Adipocyte (in vitro differentiated cells): ENCODE measurements at regions not wholly inside any gene's neighbourhood (a gene's known extent, or its start where the extent isn't known, plus 50 kb on each side); places are given as distances from the start of the nearest gene placed in this dataset.

Experiments used
- DNase-seq: peaks from one replicate; pipeline ENCODE4 v3.0.0-alpha.2; 2015; ENCODE audit warnings: low read depth
- H3K27me3 ChIP-seq: replicated peaks from 2 replicates; pipeline ENCODE4 v1.7.0; 2013; ENCODE audit warnings: mild to moderate bottlenecking, low read length, moderate library complexity; ENCODE audit not compliant: control insufficient read depth, insufficient read depth
- H3K36me3 ChIP-seq: 2 replicates; pipeline ENCODE4 v1.7.0; 2013; ENCODE audit warnings: low read length, mild to moderate bottlenecking, moderate library complexity; ENCODE audit not compliant: control insufficient read depth, insufficient read depth, severe bottlenecking
- H3K4me1 ChIP-seq: 2 replicates; pipeline ENCODE4 v1.7.0; 2013; ENCODE audit warnings: mild to moderate bottlenecking, low read length, moderate library complexity; ENCODE audit not compliant: control insufficient read depth, insufficient read depth
- H3K4me3 ChIP-seq: 2 replicates; pipeline ENCODE4 v1.7.0; 2013; ENCODE audit warnings: mild to moderate bottlenecking, low read length, moderate library complexity
- H3K9ac ChIP-seq: 2 replicates; pipeline ENCODE4 v1.7.0; 2013; ENCODE audit warnings: mild to moderate bottlenecking, low read length, moderate library complexity
- H3K9me3 ChIP-seq: 2 replicates; pipeline ENCODE4 v1.7.0; 2013; ENCODE audit warnings: mild to moderate bottlenecking, low read length, moderate library complexity; ENCODE audit not compliant: control insufficient read depth

DNA sequence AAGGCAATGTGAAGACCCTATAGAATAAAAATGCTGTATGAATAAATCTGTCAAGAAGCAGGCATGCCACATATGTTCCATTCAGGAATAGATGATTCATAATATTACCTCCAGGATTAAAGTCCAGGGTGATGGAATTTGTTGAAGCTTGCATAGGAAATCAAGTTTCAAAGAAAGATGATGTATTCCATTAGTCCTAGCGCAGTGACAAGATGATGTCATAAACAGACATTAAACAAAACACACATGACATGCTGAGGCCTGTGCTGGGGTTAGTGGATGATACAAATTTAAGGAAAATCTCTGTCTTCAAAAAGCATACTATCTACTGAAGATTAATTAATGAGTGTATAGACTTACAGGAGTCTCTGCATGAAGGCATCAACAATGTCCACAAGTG, 1025.2 kb downstream of the CDH11 start:
- no peaks in the 10 kb centered on the region for H3K36me3 ChIP-seq
- no peaks in the 10 kb centered on the region for H3K27me3 ChIP-seq
- H3K9ac ChIP-seq = no peak overlapping the region
- H3K9me3 ChIP-seq = peaks cover 17% of the 10 kb centered on the region
- H3K4me3 ChIP-seq = no peak overlapping the region
- DNase-seq = no peak
- H3K4me1 ChIP-seq = peaks cover 11% of the 10 kb centered on the region

DNA sequence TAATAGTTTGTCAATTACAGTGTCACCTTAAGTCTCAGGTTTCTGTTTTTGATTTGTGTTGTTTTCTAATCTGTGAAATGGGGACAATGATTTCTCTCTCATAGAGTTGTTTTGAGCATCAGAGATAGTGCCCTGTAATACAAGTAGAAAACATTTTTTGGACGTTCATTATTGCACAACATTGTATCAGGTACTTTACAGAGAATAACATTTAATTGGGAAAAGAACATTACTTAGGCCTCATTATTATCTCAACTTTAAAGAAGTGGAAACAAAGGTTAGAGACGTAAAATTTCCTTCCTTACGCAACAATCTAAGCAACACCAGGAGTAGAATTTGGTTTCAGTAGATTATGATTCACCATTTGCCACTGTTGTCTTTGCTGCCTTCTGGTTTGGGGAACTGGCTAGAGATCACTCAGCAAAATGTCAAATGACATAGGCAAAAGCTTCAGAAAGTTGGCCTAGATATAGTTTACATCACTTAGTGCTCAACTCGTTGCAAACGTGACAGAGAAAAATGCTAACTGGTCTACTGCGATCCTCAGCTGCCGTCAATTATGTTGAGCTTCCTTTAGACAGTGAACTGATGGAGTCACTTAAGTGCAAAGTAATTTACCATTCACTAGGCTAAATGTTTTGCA, 1026.8 kb downstream of the CDH11 start:
- no peaks in the 10 kb centered on the region for H3K36me3 ChIP-seq
- peaks cover 11% of the 10 kb centered on the region for H3K4me1 ChIP-seq
- no peaks in the 10 kb centered on the region for H3K27me3 ChIP-seq
- no peak overlapping the region for H3K4me3 ChIP-seq
- DNase-seq = no peak
- no peak overlapping the region for H3K9ac ChIP-seq
- H3K9me3 ChIP-seq = peaks cover 17% of the 10 kb centered on the region

DNA sequence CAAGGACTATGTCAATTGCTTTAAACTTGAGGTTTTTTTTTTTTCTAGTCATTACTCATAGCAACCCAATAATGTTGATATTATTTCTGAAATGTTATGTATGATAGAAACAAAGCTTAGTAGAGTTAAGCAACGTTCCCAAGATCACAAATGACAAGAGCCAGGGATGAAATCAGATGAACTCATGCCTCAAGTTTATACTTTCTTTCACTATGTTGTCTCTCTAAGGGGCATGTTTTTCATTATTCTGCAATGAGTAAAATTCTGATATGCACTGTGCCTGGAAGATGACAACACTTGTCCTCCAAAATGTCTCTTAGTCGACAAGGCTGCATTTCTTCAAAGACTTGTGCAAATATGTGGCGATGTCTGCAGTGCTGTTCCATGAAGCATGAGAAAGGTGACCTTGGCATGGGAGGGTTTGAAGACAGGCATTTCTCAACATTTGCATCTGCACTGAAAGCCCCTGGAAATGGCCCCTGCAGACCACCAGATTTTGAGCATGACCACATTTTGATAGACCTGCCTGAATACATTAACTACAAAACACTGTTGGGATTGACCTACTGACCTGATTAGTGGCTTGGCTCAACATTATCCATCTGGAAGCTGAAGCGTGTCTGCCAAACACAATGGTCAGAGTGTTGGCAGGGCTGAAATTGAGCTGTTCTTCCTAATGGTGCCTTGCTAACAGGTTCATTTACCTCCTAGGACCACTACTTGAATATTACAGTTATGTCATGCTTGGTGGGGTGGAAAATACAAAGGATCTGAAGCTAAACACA, 1027.5 kb downstream of the CDH11 start:
- no peak overlapping the region for H3K4me3 ChIP-seq
- H3K9ac ChIP-seq = no peak overlapping the region
- no peaks in the 10 kb centered on the region for H3K36me3 ChIP-seq
- no peaks in the 10 kb centered on the region for H3K27me3 ChIP-seq
- peak; percentile 41 for DNase-seq
- peaks cover 17% of the 10 kb centered on the region for H3K9me3 ChIP-seq
- peaks cover 11% of the 10 kb centered on the region for H3K4me1 ChIP-seq

DNA sequence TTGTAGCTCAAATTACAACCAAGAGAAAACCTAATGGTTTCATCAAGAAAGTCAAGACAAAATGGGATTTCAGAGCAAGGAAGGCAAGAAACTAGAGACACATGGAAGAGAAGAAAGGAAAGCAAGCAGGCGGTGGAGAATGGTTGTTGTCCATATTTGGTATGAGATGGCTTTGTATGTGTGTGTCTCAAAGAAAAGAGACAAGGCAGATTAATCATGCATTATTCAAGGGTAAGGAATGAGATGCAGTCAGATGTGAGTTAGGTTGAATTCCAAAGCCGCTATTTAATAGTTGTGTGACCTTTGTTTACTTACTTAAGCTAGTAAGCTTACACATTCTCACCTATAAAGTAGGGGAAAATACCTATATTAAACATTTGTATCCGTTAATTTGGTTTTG, 1029.6 kb downstream of the CDH11 start:
- H3K27me3 ChIP-seq = no peaks in the 10 kb centered on the region
- H3K36me3 ChIP-seq = no peaks in the 10 kb centered on the region
- H3K4me3 ChIP-seq = no peak overlapping the region
- peaks cover 11% of the 10 kb centered on the region for H3K4me1 ChIP-seq
- peaks cover 13% of the 10 kb centered on the region for H3K9me3 ChIP-seq
- DNase-seq = peak; percentile 58
- H3K9ac ChIP-seq = no peak overlapping the region

DNA sequence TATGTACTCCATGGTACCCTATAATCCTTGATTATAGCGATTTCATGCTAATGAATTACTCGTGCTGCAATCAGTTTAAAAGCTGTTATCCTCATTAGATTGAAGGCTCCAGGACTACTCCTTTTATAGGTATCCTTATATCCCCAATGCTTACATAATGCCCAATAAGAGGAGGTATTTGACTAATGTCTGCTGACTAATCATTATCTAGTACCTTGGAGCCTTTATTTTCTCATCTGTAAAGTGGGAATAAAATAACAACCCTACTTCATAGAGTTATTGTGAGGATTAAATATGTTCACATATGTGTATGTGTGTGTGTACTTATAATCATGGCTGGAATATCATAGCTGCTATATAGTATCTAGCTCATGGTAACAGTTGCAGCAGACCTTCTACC, 1031.5 kb downstream of the CDH11 start:
- DNase-seq = no peak
- Histone ChIP-seq H3K9ac (no peak overlapping the region), H3K4me3 (no peak overlapping the region), H3K4me1 (peaks cover 11% of the 10 kb centered on the region), H3K27me3 (no peaks in the 10 kb centered on the region), H3K9me3 (no peaks in the 10 kb centered on the region), H3K36me3 (no peaks in the 10 kb centered on the region)

DNA sequence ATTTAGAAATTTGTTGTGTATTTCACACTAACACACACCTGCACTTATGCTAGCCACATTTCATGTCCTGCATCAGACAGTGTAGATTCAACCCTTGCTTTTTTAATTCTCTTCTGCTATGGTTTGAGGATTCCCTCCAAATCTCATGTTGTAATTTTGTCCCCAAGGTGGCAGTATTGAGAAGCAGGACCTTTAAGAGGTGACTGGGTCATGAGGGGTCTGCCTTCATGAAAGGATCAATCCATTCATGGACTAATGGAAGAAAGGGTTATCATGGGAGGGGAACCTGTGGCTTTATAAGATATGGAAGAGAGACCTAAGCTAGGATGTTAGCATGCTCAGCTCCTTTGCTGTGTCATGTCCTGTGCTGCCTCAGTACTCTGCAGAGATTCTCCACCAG, 1032.2 kb downstream of the CDH11 start:
- Histone ChIP-seq H3K9ac (no peak overlapping the region), H3K9me3 (no peaks in the 10 kb centered on the region)
- DNase-seq = peak; percentile 58

DNA sequence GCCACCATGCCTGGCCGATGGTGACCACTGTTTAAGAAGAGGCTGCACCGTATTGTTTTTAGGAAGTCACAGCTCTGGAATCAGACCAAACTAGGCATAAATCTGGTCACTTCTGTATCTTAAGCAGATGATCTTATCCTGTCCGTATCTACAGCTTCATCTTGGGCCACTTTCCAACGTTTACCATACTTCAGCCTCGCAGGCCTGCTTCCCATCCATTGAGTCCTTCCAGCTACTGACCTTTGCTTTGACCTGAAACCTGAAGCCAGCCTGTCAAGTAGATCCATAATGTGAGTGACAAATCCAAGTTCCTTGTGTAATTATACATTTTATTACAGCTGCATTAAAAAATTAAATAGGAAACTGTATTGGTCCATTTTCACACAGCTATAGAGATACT, 1033.0 kb downstream of the CDH11 start:
- H3K9ac ChIP-seq = no peak overlapping the region
- H3K36me3 ChIP-seq = no peaks in the 10 kb centered on the region
- H3K9me3 ChIP-seq = no peaks in the 10 kb centered on the region
- H3K4me1 ChIP-seq = peaks cover 2% of the 10 kb centered on the region
- H3K27me3 ChIP-seq = no peaks in the 10 kb centered on the region
- H3K4me3 ChIP-seq = no peak overlapping the region
- no peak for DNase-seq

More for the DNA sequence above, 1032.2 kb downstream of the CDH11 start:
- Histone ChIP-seq H3K4me1 (peaks cover 11% of the 10 kb centered on the region), H3K27me3 (no peaks in the 10 kb centered on the region), H3K4me3 (no peak overlapping the region), H3K36me3 (no peaks in the 10 kb centered on the region)

DNA sequence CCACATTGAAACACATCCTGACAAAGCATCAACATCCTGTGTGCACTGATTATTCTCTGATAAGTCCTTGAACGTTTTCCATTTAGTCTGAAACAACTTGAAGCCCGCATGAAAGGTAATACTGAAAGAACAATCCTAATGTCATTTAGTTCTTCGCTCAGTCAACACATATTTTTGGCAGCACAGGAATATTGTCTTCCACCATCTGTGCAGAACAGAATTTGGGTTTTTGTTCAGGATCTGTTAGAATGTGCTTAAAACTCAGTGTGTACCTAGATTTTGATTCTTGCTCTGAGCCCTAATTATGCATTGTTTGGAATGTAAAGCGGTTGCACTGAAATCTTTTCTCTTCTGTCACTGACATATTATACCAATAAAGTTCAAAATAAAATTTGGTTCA, 1036.6 kb downstream of the CDH11 start:
- H3K36me3 ChIP-seq = no peaks in the 10 kb centered on the region
- no peak for DNase-seq

DNA sequence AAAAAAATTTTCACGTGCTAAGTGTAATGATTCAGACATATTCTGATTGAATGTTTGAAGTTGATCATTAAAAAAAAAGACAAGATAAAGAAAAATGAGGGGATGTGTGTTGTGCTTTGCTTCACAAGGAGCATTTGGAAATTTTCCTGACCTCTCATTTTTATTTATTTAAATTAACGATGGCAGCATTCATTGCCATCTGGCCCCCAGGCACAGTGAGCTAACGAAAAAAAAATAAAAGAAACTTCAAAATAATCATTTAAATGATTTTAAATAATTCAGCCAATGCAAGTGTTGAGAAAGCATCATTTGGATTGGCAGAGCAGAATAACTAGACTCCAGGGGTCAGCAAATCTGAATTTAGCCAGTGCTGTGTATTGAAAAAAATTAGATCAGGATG, 1037.2 kb downstream of the CDH11 start:
- Histone ChIP-seq H3K4me3 (no peak overlapping the region), H3K4me1 (no peaks in the 10 kb centered on the region), H3K9me3 (no peaks in the 10 kb centered on the region), H3K9ac (no peak overlapping the region), H3K27me3 (no peaks in the 10 kb centered on the region), H3K36me3 (no peaks in the 10 kb centered on the region)
- no peak for DNase-seq

More for the DNA sequence above, 1036.6 kb downstream of the CDH11 start:
- no peaks in the 10 kb centered on the region for H3K27me3 ChIP-seq
- no peak overlapping the region for H3K9ac ChIP-seq
- no peak overlapping the region for H3K4me3 ChIP-seq
- H3K4me1 ChIP-seq = no peaks in the 10 kb centered on the region
- no peaks in the 10 kb centered on the region for H3K9me3 ChIP-seq

DNA sequence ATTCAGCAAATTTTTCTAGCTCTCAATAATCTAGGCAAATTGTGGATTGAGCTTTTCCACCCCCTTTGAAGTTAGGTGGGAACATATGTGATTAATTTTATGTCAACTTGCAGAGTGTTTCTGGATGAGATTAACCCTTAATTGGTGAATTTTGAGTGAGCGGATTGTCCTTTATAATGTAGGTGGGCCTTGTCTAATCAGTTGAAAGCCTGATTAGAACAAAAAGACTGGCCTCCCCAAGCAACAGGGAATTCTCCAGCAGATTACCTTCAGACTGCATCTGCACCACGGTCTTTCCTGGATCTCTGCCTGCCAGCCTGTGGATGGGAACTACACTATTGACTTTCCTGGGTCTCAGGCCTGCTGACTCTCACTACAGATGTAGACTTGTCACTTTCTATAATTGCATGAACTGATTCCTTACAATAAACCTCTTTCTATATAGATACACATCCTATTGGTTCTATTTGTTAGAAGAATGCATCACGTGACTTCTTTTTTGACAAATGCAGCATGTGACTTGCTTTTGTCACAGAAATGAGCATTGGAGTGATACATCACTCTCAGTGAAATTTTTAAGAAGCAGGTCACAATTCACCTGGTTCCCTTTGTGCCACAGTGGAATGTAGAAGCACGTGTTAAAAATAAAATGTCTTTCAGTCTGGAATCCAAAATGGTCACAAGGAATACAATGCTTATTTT, 1038.3 kb downstream of the CDH11 start:
- Histone ChIP-seq H3K4me1 (no peaks in the 10 kb centered on the region), H3K9me3 (no peaks in the 10 kb centered on the region)

DNA sequence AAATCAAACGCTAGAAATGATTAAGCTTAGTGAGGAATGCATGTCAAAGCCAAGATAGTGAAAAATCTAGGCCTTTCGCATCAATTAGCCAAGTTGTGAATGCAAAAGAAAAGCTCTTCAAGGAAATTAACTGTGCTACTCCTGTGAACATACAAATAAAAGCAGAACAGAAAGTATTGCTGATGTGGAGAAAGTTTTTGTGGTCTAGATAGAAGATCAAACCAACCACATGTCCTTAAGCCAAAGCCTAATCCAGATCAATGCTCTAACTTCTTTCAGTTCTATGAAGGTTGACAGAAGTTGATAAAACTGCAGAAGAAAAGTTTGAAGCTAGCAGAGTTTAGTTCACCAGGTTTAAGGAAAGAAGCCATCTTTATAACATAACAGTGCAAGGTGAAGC, 1044.6 kb downstream of the CDH11 start:
- no peak overlapping the region for H3K9ac ChIP-seq
- no peak overlapping the region for H3K4me3 ChIP-seq
- no peaks in the 10 kb centered on the region for H3K4me1 ChIP-seq
- H3K27me3 ChIP-seq = no peaks in the 10 kb centered on the region
- H3K9me3 ChIP-seq = no peaks in the 10 kb centered on the region
- no peak for DNase-seq
- no peaks in the 10 kb centered on the region for H3K36me3 ChIP-seq

More for the DNA sequence above, 1038.3 kb downstream of the CDH11 start:
- H3K27me3 ChIP-seq = no peaks in the 10 kb centered on the region
- DNase-seq = no peak
- no peak overlapping the region for H3K4me3 ChIP-seq
- H3K36me3 ChIP-seq = no peaks in the 10 kb centered on the region
- no peak overlapping the region for H3K9ac ChIP-seq
